T-cell (primary cell): ENCODE measurements at regions not wholly inside any gene's neighbourhood (a gene's known extent, or its start where the extent isn't known, plus 50 kb on each side); places are given as distances from the start of the nearest gene placed in this dataset.

Source experiments
- ATAC-seq, 4 experiments: fragments of 200-7000 bp in 3 of 4; fragments of 150-1000 bp in 1 of 4; cut with Tn5 transposase; replicated peaks in 1 of 4; 1 replicate in 3 of 4; 2 replicates in 1 of 4; pipeline ENCODE4 v1.10.0; 2021; ENCODE audit warnings: moderate library complexity in 3 of 4, mild to moderate bottlenecking in 2 of 4, moderate number of reproducible peaks in 1 of 4
- CTCF ChIA-PET, 2 donors: fragments of 300-600 bp; sonication (Branson Sonifier 250); formaldehyde crosslinking; loops; one replicate each; lab custom pipeline; 2022; ENCODE audit warnings: antibody characterized with exemption in 2 of 2; lab: Charles Lee
- POLR2A ChIA-PET, 2 donors: fragments of 300-600 bp; sonication (Branson Sonifier 250); formaldehyde crosslinking; loops; one replicate each; lab custom pipeline; 2022; ENCODE audit warnings: antibody characterized with exemption in 2 of 2; lab: Charles Lee
- DNase-seq, 35 experiments: peaks; one replicate each; pipeline versions ENCODE4 v3.0.0 to v3.0.0-alpha.2; 2013 to 2023
- H3K27ac ChIP-seq: one replicate; pipeline ENCODE4 v1.5.1; 2013; ENCODE audit warnings: low read length
- H3K27me3 ChIP-seq, 2 experiments: replicated peaks in 1 of 2; 1 replicate in 1 of 2; 2 replicates in 1 of 2; pipeline versions ENCODE4 v1.6.1 to v1.7.0; 2013; ENCODE audit warnings: low read length in 1 of 2, mixed read lengths in 1 of 2; ENCODE audit not compliant: control insufficient read depth in 2 of 2, insufficient read depth in 2 of 2; ENCODE audit errors: extremely low read depth in 1 of 2
- H3K36me3 ChIP-seq, 2 donors: 1 replicate in 1 of 2; 2 replicates in 1 of 2; pipeline versions ENCODE4 v1.6.1 to v1.7.0; 2013; ENCODE audit warnings: low read length in 1 of 2; ENCODE audit not compliant: control insufficient read depth in 2 of 2, insufficient read depth in 1 of 2; ENCODE audit errors: extremely low read depth in 1 of 2
- H3K4me1 ChIP-seq, 2 experiments: 1 replicate in 1 of 2; 2 replicates in 1 of 2; pipeline versions ENCODE4 v1.6.1 to v1.7.0; 2013; ENCODE audit warnings: low read length in 2 of 2, mixed read lengths in 1 of 2; ENCODE audit not compliant: insufficient read depth in 2 of 2, control insufficient read depth in 1 of 2; ENCODE audit errors: extremely low read depth in 1 of 2
- H3K4me3 ChIP-seq, 2 donors: 1 replicate in 1 of 2; 2 replicates in 1 of 2; pipeline versions ENCODE4 v1.5.1 to v1.7.0; 2013; ENCODE audit warnings: mild to moderate bottlenecking in 2 of 2, low read length in 1 of 2, moderate library complexity in 1 of 2; ENCODE audit not compliant: control insufficient read depth in 1 of 2; ENCODE audit errors: extremely low read depth in 1 of 2
- H3K9me3 ChIP-seq: 2 replicates; pipeline ENCODE4 v1.7.0; 2013
- H3K27ac Mint-ChIP-seq, 2 donors: one replicate each; pipeline ENCODE4 v1.8.0; 2020 to 2021; ENCODE audit warnings: mild to moderate bottlenecking in 2 of 2, mixed read lengths in 2 of 2
- H3K27me3 Mint-ChIP-seq, 2 donors: one replicate each; pipeline ENCODE4 v1.8.0; 2021 to 2022; ENCODE audit warnings: mixed read lengths in 2 of 2
- H3K36me3 Mint-ChIP-seq: one replicate; pipeline ENCODE4 v1.8.0; 2021; ENCODE audit warnings: mixed read lengths
- H3K4me1 Mint-ChIP-seq, 3 donors: one replicate each; pipeline ENCODE4 v1.8.0; 2020 to 2022; ENCODE audit warnings: mixed read lengths in 3 of 3, mild to moderate bottlenecking in 1 of 3
- H3K4me3 Mint-ChIP-seq, 3 donors: one replicate each; pipeline ENCODE4 v1.8.0; 2020 to 2022; ENCODE audit warnings: mild to moderate bottlenecking in 3 of 3, mixed read lengths in 3 of 3, moderate library complexity in 3 of 3
- H3K9me3 Mint-ChIP-seq, 3 donors: one replicate each; pipeline ENCODE4 v1.8.0; 2020 to 2022; ENCODE audit warnings: mixed read lengths in 3 of 3
- WGBS: methylation state at CpG from one replicate; pipeline ENCODE4 v1.1.5; 2013; ENCODE audit warnings: missing lambda C conversion rate; ENCODE audit not compliant: insufficient coverage; 5-methylcytosine and 5-hydroxymethylcytosine counted together

DNA sequence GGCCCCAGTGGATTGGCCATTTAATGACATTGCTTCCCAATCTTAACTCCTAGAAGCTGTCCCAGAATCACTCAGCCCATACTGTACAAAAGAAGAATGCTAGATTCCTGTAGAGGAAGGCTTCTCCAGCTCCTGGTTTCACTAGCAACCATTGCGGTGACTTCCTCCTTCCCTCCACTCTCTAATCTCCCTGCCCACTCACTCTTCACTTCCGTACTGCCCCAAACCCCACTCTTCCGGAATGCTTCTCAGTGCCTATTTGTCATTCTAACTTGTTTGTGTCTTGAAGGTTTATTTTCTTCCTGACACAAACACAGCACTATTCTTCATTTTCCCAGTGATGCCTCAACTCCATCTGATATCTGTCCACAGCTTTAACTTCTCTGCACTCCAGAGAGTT lies 97.1 kb upstream of the SPATA16 start:
- H3K36me3 ChIP-seq, result no peaks in the 10 kb centered on the region
- no peak overlapping the region for H3K27ac Mint-ChIP-seq
- no peaks in the 10 kb centered on the region for H3K4me1 ChIP-seq
- H3K36me3 Mint-ChIP-seq, result no peaks in the 10 kb centered on the region
- H3K4me3 Mint-ChIP-seq, result no peak overlapping the region
- ATAC-seq (no peak), DNase-seq (no peak)
- no peak overlapping the region for H3K27ac ChIP-seq
- no peaks in the 10 kb centered on the region for H3K9me3 ChIP-seq
- CTCF ChIA-PET, result no interaction called here
- no peak overlapping the region for H3K4me3 ChIP-seq
- H3K27me3 ChIP-seq, result no peaks in the 10 kb centered on the region
- H3K9me3 Mint-ChIP-seq, result no peaks in the 10 kb centered on the region
- POLR2A ChIA-PET, result no interaction called here
- H3K4me1 Mint-ChIP-seq, result no peaks in the 10 kb centered on the region
- WGBS, result no CpG with 5 or more reads among the region's 3 CpGs
- H3K27me3 Mint-ChIP-seq, result no peaks in the 10 kb centered on the region

DNA sequence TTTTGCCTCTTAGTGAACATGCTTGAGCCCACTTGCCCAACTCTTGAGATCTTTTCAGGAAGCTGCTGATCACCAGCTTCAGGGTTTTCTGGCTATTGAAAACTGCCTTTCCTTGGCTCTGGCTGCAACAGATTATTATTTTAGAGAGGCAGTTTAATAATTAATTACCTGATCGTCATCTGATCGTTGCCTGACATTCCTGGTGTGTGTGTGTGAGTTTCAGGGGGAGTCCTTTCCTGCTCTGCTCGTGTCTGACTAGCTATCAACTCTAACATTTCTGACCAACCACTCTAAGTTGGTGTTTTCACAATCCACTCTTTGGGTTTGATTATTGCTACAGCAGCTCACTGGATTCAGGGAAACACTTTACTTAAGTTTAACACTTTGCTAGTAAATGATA lies 84.3 kb upstream of the SPATA16 start:
- peaks cover 5 to 9% (median 5%) of the 10 kb centered on the region in 3 donors for H3K9me3 Mint-ChIP-seq
- H3K4me3 Mint-ChIP-seq, result no peak overlapping the region
- no peak for DNase-seq
- no peak overlapping the region for H3K27ac Mint-ChIP-seq
- no peak overlapping the region for H3K27ac ChIP-seq
- H3K36me3 Mint-ChIP-seq, result no peaks in the 10 kb centered on the region
- no peak overlapping the region for H3K4me3 ChIP-seq
- no peaks in the 10 kb centered on the region for H3K4me1 Mint-ChIP-seq
- CTCF ChIA-PET, result no interaction called here
- H3K27me3 Mint-ChIP-seq, result no peaks in the 10 kb centered on the region
- no CpG with 5 or more reads among the region's 3 CpGs for WGBS
- H3K36me3 ChIP-seq, result no peaks in the 10 kb centered on the region
- H3K9me3 ChIP-seq, result no peaks in the 10 kb centered on the region
- no peak for ATAC-seq
- H3K27me3 ChIP-seq, result no peaks in the 10 kb centered on the region
- H3K4me1 ChIP-seq, result no peaks in the 10 kb centered on the region
- POLR2A ChIA-PET, result no interaction called here

- Histone ChIP-seq H3K36me3 (no peaks in the 10 kb centered on the region), H3K27me3 (no peaks in the 10 kb centered on the region), H3K4me1 (no peaks in the 10 kb centered on the region), H3K9me3 (no peaks in the 10 kb centered on the region), H3K27ac (no peak overlapping the region), H3K4me3 (no peak overlapping the region)
- ChIA-PET CTCF (no interaction called here), POLR2A (no interaction called here)
- ATAC-seq (no peak), DNase-seq (no peak)
- Mint-ChIP-seq H3K9me3 (peaks cover 5 to 13% (median 12%) of the 10 kb centered on the region in 3 donors), H3K4me3 (no peak overlapping the region), H3K36me3 (no peaks in the 10 kb centered on the region), H3K27ac (no peak overlapping the region), H3K27me3 (no peaks in the 10 kb centered on the region), H3K4me1 (no peaks in the 10 kb centered on the region)
- no CpG with 5 or more reads among the region's 1 CpG for WGBS
Measured at GRCh38 chr3:173221010-173221409, 80.0 kb upstream of the SPATA16 start.

DNA sequence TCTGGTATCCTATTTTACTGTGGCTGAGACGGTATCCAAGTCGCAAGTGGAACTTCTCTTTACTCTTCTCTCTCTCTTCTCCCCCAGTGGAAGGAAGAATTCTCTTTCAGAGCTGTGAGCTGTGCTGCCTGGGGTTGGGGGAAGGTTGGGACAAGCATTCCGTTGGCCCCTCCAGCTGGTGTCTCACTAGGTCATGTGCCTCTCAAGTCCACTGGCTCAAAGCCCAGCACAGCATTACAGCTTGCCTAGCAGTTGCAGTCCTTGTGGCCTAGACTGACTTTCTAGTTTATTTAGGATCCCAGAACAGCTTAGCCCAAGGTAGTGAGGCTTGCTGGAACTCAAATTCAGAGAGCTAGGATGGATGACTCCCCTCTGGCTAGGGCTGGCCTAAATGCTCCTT lies 76.1 kb upstream of the SPATA16 start:
- no peak for DNase-seq

DNA sequence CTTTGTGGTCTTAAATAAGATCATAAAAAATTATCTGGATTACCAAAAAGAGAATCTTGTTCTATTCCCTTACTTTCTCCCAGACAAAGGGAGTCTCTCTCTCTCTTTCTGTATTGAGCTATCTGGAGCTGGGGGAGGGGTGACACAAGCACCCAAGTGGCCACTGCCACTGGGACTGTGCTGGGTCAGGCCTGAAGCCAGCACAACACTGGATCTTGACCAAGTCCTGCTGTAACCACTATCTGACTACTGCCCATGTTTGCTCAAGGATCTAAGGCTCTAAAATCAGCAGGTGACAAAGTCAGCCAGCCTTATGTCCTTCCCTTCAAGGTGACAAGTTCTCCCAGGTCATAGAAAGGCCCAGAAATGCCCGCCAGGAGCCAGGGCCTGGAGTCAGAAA lies 75.0 kb upstream of the SPATA16 start:
- Histone ChIP-seq H3K27ac (no peak overlapping the region), H3K27me3 (no peaks in the 10 kb centered on the region), H3K9me3 (no peaks in the 10 kb centered on the region), H3K4me3 (no peak overlapping the region), H3K36me3 (no peaks in the 10 kb centered on the region), H3K4me1 (no peaks in the 10 kb centered on the region)
- Mint-ChIP-seq H3K9me3 (peaks cover 8 to 15% (median 12%) of the 10 kb centered on the region in 3 donors), H3K27me3 (no peaks in the 10 kb centered on the region), H3K4me1 (no peaks in the 10 kb centered on the region), H3K27ac (no peak overlapping the region), H3K36me3 (no peaks in the 10 kb centered on the region), H3K4me3 (no peak overlapping the region)
- WGBS, result 75% methylated on average over 1 of the region's 1 CpG
- no peak for DNase-seq
- no peak for ATAC-seq
- ChIA-PET POLR2A (no interaction called here), CTCF (no interaction called here)

More for the DNA sequence above, 76.1 kb upstream of the SPATA16 start:
- Histone ChIP-seq H3K4me1 (no peaks in the 10 kb centered on the region), H3K9me3 (no peaks in the 10 kb centered on the region), H3K27ac (no peak overlapping the region), H3K27me3 (no peaks in the 10 kb centered on the region), H3K36me3 (no peaks in the 10 kb centered on the region), H3K4me3 (no peak overlapping the region)
- ChIA-PET CTCF (no interaction called here), POLR2A (no interaction called here)
- ATAC-seq, result no peak
- H3K9me3 Mint-ChIP-seq, result peaks cover 5 to 15% (median 12%) of the 10 kb centered on the region in 3 donors
- no peaks in the 10 kb centered on the region for H3K27me3 Mint-ChIP-seq
- no peaks in the 10 kb centered on the region for H3K36me3 Mint-ChIP-seq
- no peak overlapping the region for H3K27ac Mint-ChIP-seq
- no peaks in the 10 kb centered on the region for H3K4me1 Mint-ChIP-seq
- H3K4me3 Mint-ChIP-seq, result no peak overlapping the region
- WGBS, result 83% methylated on average over 1 of the region's 3 CpGs

DNA sequence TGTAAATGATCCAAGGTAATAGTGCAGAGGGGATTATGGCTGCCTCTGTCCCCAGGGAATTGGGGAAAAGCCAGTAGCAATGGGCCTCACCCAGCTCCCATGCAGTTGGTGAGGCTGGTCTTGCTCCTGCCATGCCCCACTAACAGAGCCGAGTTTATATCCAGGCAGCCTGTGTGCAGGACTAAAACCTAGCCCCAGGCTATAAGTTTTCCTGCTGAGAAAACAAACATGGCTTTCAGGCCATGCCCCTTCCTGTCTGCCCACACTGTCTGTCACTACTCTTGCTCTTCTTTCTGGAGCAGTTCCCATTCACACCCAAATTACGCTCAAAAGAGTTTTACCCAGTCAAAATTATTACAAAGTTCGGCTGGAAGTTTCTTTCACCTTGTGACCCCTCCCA lies 73.5 kb upstream of the SPATA16 start:
- H3K4me1 Mint-ChIP-seq, result no peaks in the 10 kb centered on the region
- Histone ChIP-seq H3K27me3 (no peaks in the 10 kb centered on the region), H3K9me3 (no peaks in the 10 kb centered on the region), H3K27ac (no peak overlapping the region), H3K4me3 (no peak overlapping the region), H3K4me1 (no peaks in the 10 kb centered on the region), H3K36me3 (no peaks in the 10 kb centered on the region)
- WGBS, result 61% methylated on average over 3 of the region's 3 CpGs
- CTCF ChIA-PET, result no interaction called here
- H3K36me3 Mint-ChIP-seq, result no peaks in the 10 kb centered on the region
- H3K4me3 Mint-ChIP-seq, result no peak overlapping the region
- no peaks in the 10 kb centered on the region for H3K27me3 Mint-ChIP-seq
- H3K27ac Mint-ChIP-seq, result no peak overlapping the region
- DNase-seq (no peak), ATAC-seq (no peak)
- peaks cover 3 to 5% (median 4%) of the 10 kb centered on the region in 3 donors for H3K9me3 Mint-ChIP-seq
- POLR2A ChIA-PET, result no interaction called here

DNA sequence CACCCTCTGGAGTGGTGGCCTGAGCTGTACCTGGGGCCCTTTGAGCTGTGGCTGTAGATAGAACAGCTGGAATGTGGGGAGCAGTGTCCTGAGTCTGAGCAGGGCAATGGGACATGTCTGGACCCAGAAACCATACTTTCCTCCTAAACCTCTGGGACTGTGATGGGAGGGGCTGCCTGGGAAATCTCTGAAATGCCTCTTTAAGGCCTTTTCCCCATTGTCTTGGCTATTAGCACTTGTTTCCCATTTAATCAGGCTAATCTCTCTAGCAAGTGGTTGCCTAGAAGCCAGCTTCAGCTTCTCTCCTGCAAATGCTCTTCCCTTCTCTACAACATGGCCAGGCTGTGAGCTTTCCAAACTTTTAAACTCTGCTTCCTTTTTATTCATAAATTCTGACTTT lies 58.5 kb upstream of the SPATA16 start:
- POLR2A ChIA-PET, result no interaction called here
- Mint-ChIP-seq H3K9me3 (peaks cover 11 to 24% (median 13%) of the 10 kb centered on the region in 3 donors), H3K36me3 (no peaks in the 10 kb centered on the region), H3K4me1 (no peaks in the 10 kb centered on the region), H3K27me3 (no peaks in the 10 kb centered on the region), H3K4me3 (no peak overlapping the region), H3K27ac (no peak overlapping the region)
- no peaks in the 10 kb centered on the region for H3K36me3 ChIP-seq
- no peaks in the 10 kb centered on the region for H3K9me3 ChIP-seq
- CTCF ChIA-PET, result no interaction called here
- H3K4me3 ChIP-seq, result no peak overlapping the region
- no peaks in the 10 kb centered on the region for H3K4me1 ChIP-seq
- ATAC-seq (no peak), DNase-seq (no peak)
- no peaks in the 10 kb centered on the region for H3K27me3 ChIP-seq
- no peak overlapping the region for H3K27ac ChIP-seq
